DMS 273 (cell line): ENCODE measurements at regions not wholly inside any gene's neighbourhood (a gene's known extent, or its start where the extent isn't known, plus 50 kb on each side); places are given as distances from the start of the nearest gene placed in this dataset.
"Not testable (repeated sequence)": the region's sequence is repeated elsewhere in the genome, so short reads cannot be mapped to it uniquely, and the experiment has no call there.

ENCODE experiments used
- DNase-seq: peaks from one replicate; lab custom pipeline; 2025; ENCODE audit not compliant: unreplicated experiment; lab: John Stamatoyannopoulos, UW

GRCh38 chr6:168864541-168865460 lies 388.8 kb downstream of the THBS2 start:
- DNase-seq: no peak

- no peak for DNase-seq
These were observed 390.2 kb downstream of the THBS2 start for GRCh38 chr6:168863467-168863866.

GRCh38 chr6:168862346-168862980 lies 391.2 kb downstream of the THBS2 start:
- DNase-seq: no peak

- DNase-seq: no peak
These were observed 392.7 kb downstream of the THBS2 start for GRCh38 chr6:168860987-168861386.

- DNase-seq: no peak
These were observed 393.3 kb downstream of the THBS2 start for GRCh38 chr6:168860341-168860740.

- no peak for DNase-seq
These were observed 394.7 kb downstream of the THBS2 start for GRCh38 chr6:168858926-168859325.

GRCh38 chr6:168856914-168857313 lies 396.7 kb downstream of the THBS2 start:
- DNase-seq: no peak

- DNase-seq: no peak
These were observed 401.2 kb downstream of the THBS2 start for GRCh38 chr6:168852376-168852884.

GRCh38 chr6:168851460-168852375 lies 401.9 kb downstream of the THBS2 start:
- DNase-seq: no peak

GRCh38 chr6:168850027-168850736 lies 403.5 kb downstream of the THBS2 start:
- not testable (repeated sequence) for DNase-seq

- no peak for DNase-seq
These were observed 404.2 kb downstream of the THBS2 start for GRCh38 chr6:168849459-168849858.

GRCh38 chr6:168848797-168849196 lies 404.8 kb downstream of the THBS2 start:
- no peak for DNase-seq

GRCh38 chr6:168844821-168845609 lies 404.0 kb downstream of the SMOC2 start:
- no peak for DNase-seq

GRCh38 chr6:168842632-168843212 lies 401.7 kb downstream of the SMOC2 start:
- DNase-seq: not testable (repeated sequence)

- DNase-seq: no peak
These were observed 400.8 kb downstream of the SMOC2 start for GRCh38 chr6:168841609-168842278.

- peak; percentile 15 for DNase-seq
These were observed 399.9 kb downstream of the SMOC2 start for GRCh38 chr6:168840932-168841331.

GRCh38 chr6:168840299-168840698 lies 399.3 kb downstream of the SMOC2 start:
- not testable (repeated sequence) for DNase-seq

- DNase-seq: no peak
These were observed 397.0 kb downstream of the SMOC2 start for GRCh38 chr6:168838037-168838399.
